Prostate gland (tissue), 2 donors: ENCODE measurements at regions not wholly inside any gene's neighbourhood (a gene's known extent, or its start where the extent isn't known, plus 50 kb on each side); places are given as distances from the start of the nearest gene placed in this dataset.

Experiments used
- DNase-seq: peaks from one replicate; pipeline ENCODE4 v3.0.0-alpha.2; 2019; ENCODE audit warnings: low spot score
- H3K27ac ChIP-seq, 2 donors: fragments of 200-600 bp; sonication (generic); 2 replicates each; pipeline ENCODE4 v1.5.1; 2017 to 2019
- H3K27me3 ChIP-seq: fragments of 200-600 bp; sonication (generic); replicated peaks from 2 replicates; pipeline ENCODE4 v1.5.1; 2019; ENCODE audit not compliant: insufficient read depth
- H3K36me3 ChIP-seq, 2 donors: fragments of 200-600 bp; sonication (generic); 1 replicate in 1 of 2; 2 replicates in 1 of 2; pipeline versions ENCODE4 v1.5.1 to v1.8.1; 2017 to 2019
- H3K4me1 ChIP-seq: fragments of 200-600 bp; sonication (generic); replicated peaks from 2 replicates; pipeline ENCODE4 v1.5.1; 2019
- H3K4me3 ChIP-seq, 2 donors: fragments of 200-600 bp; sonication (generic); 2 replicates each; pipeline ENCODE4 v1.5.1; 2017 to 2019
- H3K9me3 ChIP-seq: fragments of 200-600 bp; sonication (generic); 2 replicates; pipeline ENCODE4 v1.5.1; 2017
- CTCF ChIP-seq, 4 experiments: fragments of 200-600 bp in 2 of 4; fragments of 450-650 bp in 2 of 4; sonication (generic) in 2 of 4; IDR thresholded peaks; 1 replicate in 3 of 4; 2 replicates in 1 of 4; pipeline ENCODE4 v1.5.1; 2016 to 2019; ENCODE audit warnings: antibody characterized with exemption in 4 of 4, mild to moderate bottlenecking in 2 of 4, moderate library complexity in 2 of 4
- POLR2A ChIP-seq: fragments of 450-650 bp; IDR thresholded peaks from one replicate; pipeline ENCODE4 v1.6.1; 2016; ENCODE audit warnings: antibody characterized with exemption, mild to moderate bottlenecking
- POLR2AphosphoS5 ChIP-seq: sonication (generic); formaldehyde crosslinking; IDR thresholded peaks from one replicate; pipeline ENCODE4 v1.6.1; 2017; ENCODE audit warnings: antibody characterized with exemption
- WGBS: methylation state at CpG from one replicate; pipeline ENCODE4 v1.1.5; 2018; 5-methylcytosine and 5-hydroxymethylcytosine counted together
- intact Hi-C: fragments of 100-400 bp; cut with DNase I; formaldehyde crosslinking; loops from one replicate; pipeline ENCODE4 v1.14.2; 2022

GRCh38 chr12:24731596-24731995 is 217.3 kb downstream of the BCAT1 start:
- WGBS: 74% methylated on average over 1 of the region's 1 CpG
- intact Hi-C loops: no loop called here

GRCh38 chr12:24730489-24730896 is 218.4 kb downstream of the BCAT1 start:
- Histone ChIP-seq H3K27me3 (no peaks in the 10 kb centered on the region), H3K4me3 (no peak overlapping the region), H3K27ac (no peak overlapping the region), H3K4me1 (no peaks in the 10 kb centered on the region), H3K9me3 (no peaks in the 10 kb centered on the region), H3K36me3 (no peaks in the 10 kb centered on the region)
- TF ChIP-seq POLR2A (no peak), CTCF (IDR thresholded peaks at IDR 0.05) (no peak), POLR2AphosphoS5 (no peak)
- DNase-seq: no peak
- intact Hi-C loops: no loop called here
- 89% methylated on average over 1 of the region's 1 CpG for WGBS

More at GRCh38 chr12:24731596-24731995, 217.3 kb downstream of the BCAT1 start:
- H3K27ac ChIP-seq: no peak overlapping the region
- TF ChIP-seq POLR2A (no peak), CTCF (IDR thresholded peaks at IDR 0.05) (no peak), POLR2AphosphoS5 (no peak)
- no peaks in the 10 kb centered on the region for H3K9me3 ChIP-seq
- H3K4me3 ChIP-seq: no peak overlapping the region
- H3K36me3 ChIP-seq: no peaks in the 10 kb centered on the region
- DNase-seq: no peak
- no peaks in the 10 kb centered on the region for H3K4me1 ChIP-seq
- no peaks in the 10 kb centered on the region for H3K27me3 ChIP-seq

GRCh38 chr12:24728826-24729225 is 220.1 kb downstream of the BCAT1 start:
- intact Hi-C loops: no loop called here
- no peak overlapping the region for H3K4me3 ChIP-seq
- H3K4me1 ChIP-seq: no peaks in the 10 kb centered on the region
- TF ChIP-seq CTCF (IDR thresholded peaks at IDR 0.05) (no peak), POLR2A (no peak), POLR2AphosphoS5 (no peak)
- no peaks in the 10 kb centered on the region for H3K36me3 ChIP-seq
- no peaks in the 10 kb centered on the region for H3K9me3 ChIP-seq
- 96% methylated on average over 3 of the region's 3 CpGs for WGBS
- DNase-seq: no peak
- no peaks in the 10 kb centered on the region for H3K27me3 ChIP-seq
- H3K27ac ChIP-seq: no peak overlapping the region

- DNase-seq: no peak
- Histone ChIP-seq H3K27ac (no peak overlapping the region), H3K4me3 (no peak overlapping the region), H3K4me1 (no peaks in the 10 kb centered on the region), H3K36me3 (no peaks in the 10 kb centered on the region), H3K27me3 (no peaks in the 10 kb centered on the region), H3K9me3 (no peaks in the 10 kb centered on the region)
- intact Hi-C loops: no loop called here
- no peak for TF ChIP-seq POLR2AphosphoS5
- TF ChIP-seq POLR2A: no peak
- TF ChIP-seq CTCF (IDR thresholded peaks at IDR 0.05): peak in 2 of 4 experiments; percentile 23 to 47
These were observed 220.5 kb downstream of the BCAT1 start for GRCh38 chr12:24728366-24728765.

- Histone ChIP-seq H3K9me3 (no peaks in the 10 kb centered on the region), H3K4me3 (no peak overlapping the region), H3K4me1 (no peaks in the 10 kb centered on the region), H3K36me3 (no peaks in the 10 kb centered on the region), H3K27ac (no peak overlapping the region), H3K27me3 (no peaks in the 10 kb centered on the region)
- 100% methylated on average over 1 of the region's 1 CpG for WGBS
- intact Hi-C loops: no loop called here
- no peak for DNase-seq
- TF ChIP-seq POLR2A (no peak), CTCF (IDR thresholded peaks at IDR 0.05) (no peak), POLR2AphosphoS5 (no peak)
These were observed 223.3 kb downstream of the BCAT1 start for GRCh38 chr12:24725616-24726015.
